Activated T-helper 1 cell treated with Interleukin-2 at 50 U/mL for 16 hours (primary cell): ENCODE measurements at regions not wholly inside any gene's neighbourhood (a gene's known extent, or its start where the extent isn't known, plus 50 kb on each side); places are given as distances from the start of the nearest gene placed in this dataset.

Experiments used
- DNase-seq: peaks from one replicate; pipeline ENCODE4 v3.0.0-alpha.2; 2020; ENCODE audit warnings: low read depth

GRCh38 chr1:4375812-4376211 lies 278.6 kb upstream of the AJAP1 start:
- DNase-seq, result no peak

- DNase-seq, result no peak
Measured at GRCh38 chr1:4379451-4380175, 274.8 kb upstream of the AJAP1 start.

- DNase-seq, result no peak
Measured at GRCh38 chr1:4380564-4381168, 273.7 kb upstream of the AJAP1 start.

- DNase-seq, result no peak
Measured at GRCh38 chr1:4393191-4393590, 261.2 kb upstream of the AJAP1 start.

GRCh38 chr1:4394366-4394765 lies 260.0 kb upstream of the AJAP1 start:
- DNase-seq, result no peak

- DNase-seq, result no peak
Measured at GRCh38 chr1:4395158-4395557, 259.3 kb upstream of the AJAP1 start.

- no peak for DNase-seq
Measured at GRCh38 chr1:4395676-4396075, 258.7 kb upstream of the AJAP1 start.

- no peak for DNase-seq
Measured at GRCh38 chr1:4396551-4396950, 257.9 kb upstream of the AJAP1 start.

- DNase-seq, result no peak
Measured at GRCh38 chr1:4397196-4397595, 257.2 kb upstream of the AJAP1 start.

- no peak for DNase-seq
Measured at GRCh38 chr1:4402032-4402431, 252.4 kb upstream of the AJAP1 start.

GRCh38 chr1:4404854-4405590 lies 249.4 kb upstream of the AJAP1 start:
- no peak for DNase-seq

GRCh38 chr1:4407851-4408250 lies 246.6 kb upstream of the AJAP1 start:
- DNase-seq, result no peak

GRCh38 chr1:4408380-4408779 lies 246.0 kb upstream of the AJAP1 start:
- DNase-seq, result no peak

GRCh38 chr1:4411862-4412261 lies 242.5 kb upstream of the AJAP1 start:
- DNase-seq, result no peak

GRCh38 chr1:4415476-4415875 lies 238.9 kb upstream of the AJAP1 start:
- DNase-seq, result no peak

GRCh38 chr1:4416189-4416588 lies 238.2 kb upstream of the AJAP1 start:
- DNase-seq, result no peak

GRCh38 chr1:4418021-4418420 lies 236.4 kb upstream of the AJAP1 start:
- no peak for DNase-seq

GRCh38 chr1:4421986-4422385 lies 232.4 kb upstream of the AJAP1 start:
- no peak for DNase-seq

GRCh38 chr1:4422504-4423289 lies 231.7 kb upstream of the AJAP1 start:
- no peak for DNase-seq

- DNase-seq, result no peak
Measured at GRCh38 chr1:4424254-4424653, 230.2 kb upstream of the AJAP1 start.

GRCh38 chr1:4424766-4425165 lies 229.6 kb upstream of the AJAP1 start:
- DNase-seq, result no peak

- DNase-seq, result no peak
Measured at GRCh38 chr1:4425892-4426291, 228.5 kb upstream of the AJAP1 start.

GRCh38 chr1:4428711-4429110 lies 225.7 kb upstream of the AJAP1 start:
- no peak for DNase-seq
